ENCODE measurements at regions not wholly inside any gene's neighbourhood (a gene's known extent, or its start where the extent isn't known, plus 50 kb on each side); places are given as distances from the start of the nearest gene placed in this dataset.
"Not testable (repeated sequence)": the region's sequence is repeated elsewhere in the genome, so short reads cannot be mapped to it uniquely, and the experiment has no call there.

GRCh38 chr14:87430214-87430613, 562.8 kb downstream of the GALC start:
- DNase-seq (ENCODE audit: low spot score): no peak

DNA sequence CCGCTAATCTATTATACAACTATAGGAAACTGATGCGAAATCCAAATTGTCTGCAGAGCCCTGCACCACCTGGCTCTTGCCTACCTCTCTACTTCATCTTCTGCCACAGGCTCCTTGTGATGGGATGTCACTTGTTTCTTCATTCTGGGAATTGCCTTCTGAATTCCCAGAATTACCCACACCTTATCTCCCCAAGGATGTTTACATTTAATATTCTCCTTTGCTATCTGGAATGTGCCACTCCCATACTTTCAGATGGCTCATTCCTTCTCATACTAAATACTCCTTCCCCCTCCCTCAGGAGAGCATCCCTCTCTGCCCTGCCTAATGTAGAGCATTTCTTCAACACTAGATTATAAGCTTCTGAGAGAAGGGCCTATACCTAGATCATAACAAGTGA, 573.1 kb downstream of the GALC start:
- no peak for DNase-seq (ENCODE audit: low spot score)

DNA sequence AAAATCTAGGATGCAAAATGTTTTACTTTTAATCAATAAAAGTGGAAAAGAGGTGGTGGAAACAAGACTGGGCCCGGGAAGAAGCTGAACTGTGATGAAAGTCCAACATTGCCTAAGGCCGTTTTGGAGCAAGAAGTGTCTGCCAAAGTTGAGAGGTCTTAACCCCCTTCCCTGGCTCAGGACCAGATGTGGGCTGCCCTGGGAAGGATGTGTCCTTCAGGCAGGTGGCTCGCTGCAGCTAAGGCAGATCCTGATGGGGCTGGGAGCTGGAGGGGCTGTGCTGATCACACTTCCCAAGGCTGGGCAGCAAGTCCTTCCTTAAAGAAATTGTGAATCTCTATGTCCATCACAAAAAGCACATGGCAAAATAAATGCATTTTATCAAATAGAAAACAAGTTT, 581.6 kb downstream of the GALC start:
- DNase-seq (ENCODE audit: low spot score): no peak

GRCh38 chr14:87409393-87409792, 583.6 kb downstream of the GALC start:
- DNase-seq (ENCODE audit: low spot score): no peak

DNA sequence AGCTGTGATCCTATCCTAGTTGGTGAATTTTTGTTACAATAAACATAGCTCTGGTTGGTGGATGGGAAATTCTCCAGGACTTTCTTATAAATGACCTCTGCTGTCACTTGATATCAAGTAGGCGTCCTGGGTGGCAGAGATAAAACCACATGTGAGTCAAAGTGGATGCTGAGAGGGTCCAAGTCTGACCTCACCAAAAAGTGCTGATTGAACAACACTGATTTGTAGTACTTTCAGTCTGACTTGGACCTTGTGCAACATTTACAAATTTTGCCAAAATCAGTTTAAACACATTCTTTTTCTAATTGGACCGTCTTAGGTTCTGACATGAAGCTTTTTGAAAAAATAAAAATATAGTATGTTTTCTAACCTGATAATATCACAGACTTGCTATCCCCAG, 585.6 kb downstream of the GALC start:
- DNase-seq (ENCODE audit: low spot score): no peak

DNA sequence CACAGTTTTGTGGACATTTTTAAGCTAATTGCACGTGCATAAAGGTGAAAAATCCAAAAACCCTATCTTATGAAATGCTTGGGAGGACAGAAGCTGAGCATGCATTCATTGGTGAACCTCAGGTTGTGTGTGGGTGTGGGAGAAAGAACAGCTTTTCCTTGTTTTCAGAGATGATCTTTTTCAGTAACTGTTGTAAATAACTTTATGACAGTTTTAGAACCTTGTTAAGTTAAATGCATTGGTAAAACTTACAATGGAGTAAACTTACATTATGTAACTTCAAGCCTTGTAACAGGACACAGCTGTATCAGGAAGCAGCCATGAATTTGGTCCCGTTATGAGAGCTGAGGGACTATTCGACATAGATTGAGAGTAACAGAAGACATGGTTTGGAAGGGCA, 587.4 kb downstream of the GALC start:
- no peak for DNase-seq (ENCODE audit: low spot score)

DNA sequence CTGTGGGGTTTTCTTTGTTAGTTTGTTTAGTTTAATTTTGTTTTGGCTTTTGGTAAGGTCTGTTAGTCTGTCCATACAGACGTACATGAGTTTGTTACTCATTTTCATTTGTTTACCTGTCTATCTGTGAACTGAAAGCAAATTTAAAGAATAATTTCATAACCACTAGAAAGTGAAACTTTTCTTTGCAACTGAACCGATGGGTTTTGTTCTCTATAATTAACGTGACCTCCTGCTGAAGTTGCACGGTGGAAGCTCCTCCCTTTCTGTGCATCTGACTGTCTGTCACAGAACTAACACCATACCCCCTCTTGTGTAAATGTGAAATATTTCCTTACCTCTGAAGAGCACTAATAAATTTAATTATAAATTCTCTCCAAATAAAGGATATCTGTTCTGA, 595.5 kb downstream of the GALC start:
- DNase-seq (ENCODE audit: low spot score): no peak

DNA sequence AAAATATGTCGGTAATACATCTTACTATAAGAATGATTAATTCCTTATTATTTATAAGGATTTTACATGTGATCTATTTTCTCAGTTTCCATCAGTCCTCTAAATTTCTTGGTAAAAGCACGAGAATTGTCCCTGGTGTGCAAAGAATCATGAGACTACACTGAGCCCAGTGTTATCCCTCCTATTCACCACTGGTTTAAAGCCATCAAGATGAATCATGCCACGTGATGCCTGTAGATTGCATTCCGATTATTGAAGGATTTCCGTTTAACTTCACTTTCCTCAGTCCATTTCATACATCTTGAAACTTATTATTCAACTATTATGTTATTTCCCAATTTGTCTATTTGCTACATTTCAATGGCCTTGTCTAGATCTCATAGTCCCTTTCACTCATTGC, 601.9 kb downstream of the GALC start:
- DNase-seq (ENCODE audit: low spot score): no peak

GRCh38 chr14:87388946-87389345, 604.0 kb downstream of the GALC start:
- no peak for DNase-seq (ENCODE audit: low spot score)

DNA sequence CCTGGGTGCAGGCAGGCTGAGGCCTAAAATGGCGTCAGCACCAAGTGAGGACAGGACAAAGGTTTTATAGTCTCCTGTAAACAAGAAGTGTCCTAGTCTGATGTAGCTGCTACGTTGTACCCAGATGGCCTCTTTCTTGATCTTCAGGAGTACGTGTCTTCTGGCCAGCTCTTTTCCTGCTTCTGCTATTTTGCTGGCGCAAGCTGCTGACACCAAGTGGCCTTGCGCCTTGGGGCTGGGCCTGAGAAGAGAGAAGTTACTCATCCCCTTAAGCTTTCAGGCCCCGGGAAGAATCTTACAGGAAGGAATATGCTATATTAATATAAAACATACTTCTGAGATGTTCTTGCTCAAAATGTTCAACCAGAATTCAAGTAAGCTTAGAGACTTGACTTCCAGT, 605.2 kb downstream of the GALC start:
- no peak for DNase-seq (ENCODE audit: low spot score)

- no peak for DNase-seq (ENCODE audit: low spot score)
Measured at GRCh38 chr14:87386524-87386923, 606.5 kb downstream of the GALC start.

DNA sequence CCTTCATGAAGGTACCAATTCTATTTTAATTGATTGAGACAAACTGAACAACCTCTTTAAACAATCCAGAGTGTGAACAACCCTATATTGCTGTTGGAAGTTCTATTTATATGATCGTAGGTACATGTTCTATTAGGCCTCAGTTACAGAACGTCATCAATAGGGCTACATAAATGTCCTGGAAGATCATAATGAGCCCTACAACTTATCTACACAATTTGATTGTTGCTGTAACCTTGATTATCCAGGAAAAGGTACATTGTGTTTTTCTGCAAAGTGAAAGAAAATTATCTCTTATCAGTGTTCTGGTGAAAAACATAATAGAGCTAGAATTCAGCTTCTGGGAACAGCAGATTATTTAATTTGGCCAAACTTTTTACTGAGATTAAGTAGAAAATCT, 612.9 kb downstream of the GALC start:
- DNase-seq (ENCODE audit: low spot score): no peak

- DNase-seq (ENCODE audit: low spot score): no peak
Measured at GRCh38 chr14:87368751-87369150, 624.2 kb downstream of the GALC start.

GRCh38 chr14:87360246-87360645, 632.7 kb downstream of the GALC start:
- not testable (repeated sequence) for DNase-seq (ENCODE audit: low spot score)

DNA sequence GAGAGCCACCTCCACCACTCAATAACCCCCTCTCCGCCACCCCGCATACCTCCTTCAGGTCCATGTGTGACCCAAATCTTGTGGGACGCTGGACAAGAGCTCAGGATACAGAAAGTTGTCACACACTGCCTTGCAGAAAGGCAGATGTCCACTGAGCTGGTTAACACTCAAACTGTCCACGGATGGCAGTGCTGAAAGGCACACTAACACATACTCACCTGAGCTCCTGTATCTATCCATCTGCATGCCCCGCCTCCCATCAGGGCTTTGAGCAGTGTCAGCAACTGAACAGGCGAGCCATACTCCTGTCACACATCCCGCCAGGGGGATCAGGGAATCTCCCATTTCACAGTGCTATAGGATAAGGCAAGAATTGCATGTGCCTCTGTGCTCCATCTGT, 642.0 kb downstream of the GALC start:
- no peak for DNase-seq (ENCODE audit: low spot score)

DNA sequence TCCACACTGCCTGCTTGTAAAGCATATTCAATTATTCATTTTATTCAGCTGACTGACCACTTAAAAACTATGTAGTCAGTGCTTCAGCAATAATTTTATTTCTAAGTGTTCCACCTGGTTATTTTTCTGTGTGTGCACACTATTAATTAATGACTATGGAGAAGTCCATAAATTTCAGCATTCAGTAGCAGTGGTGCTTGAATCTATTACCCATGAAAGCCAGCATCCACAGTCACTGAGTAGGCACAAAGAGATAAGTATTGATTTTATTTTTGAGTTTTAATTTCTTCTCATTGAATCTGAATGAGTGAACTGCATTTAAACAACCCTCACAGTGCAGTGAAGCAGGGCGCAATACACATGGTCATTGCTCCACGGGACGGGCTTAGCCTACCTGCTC, 643.1 kb downstream of the GALC start:
- no peak for DNase-seq (ENCODE audit: low spot score)

GRCh38 chr14:87343652-87344051, 649.3 kb downstream of the GALC start:
- no peak for DNase-seq (ENCODE audit: low spot score)

DNA sequence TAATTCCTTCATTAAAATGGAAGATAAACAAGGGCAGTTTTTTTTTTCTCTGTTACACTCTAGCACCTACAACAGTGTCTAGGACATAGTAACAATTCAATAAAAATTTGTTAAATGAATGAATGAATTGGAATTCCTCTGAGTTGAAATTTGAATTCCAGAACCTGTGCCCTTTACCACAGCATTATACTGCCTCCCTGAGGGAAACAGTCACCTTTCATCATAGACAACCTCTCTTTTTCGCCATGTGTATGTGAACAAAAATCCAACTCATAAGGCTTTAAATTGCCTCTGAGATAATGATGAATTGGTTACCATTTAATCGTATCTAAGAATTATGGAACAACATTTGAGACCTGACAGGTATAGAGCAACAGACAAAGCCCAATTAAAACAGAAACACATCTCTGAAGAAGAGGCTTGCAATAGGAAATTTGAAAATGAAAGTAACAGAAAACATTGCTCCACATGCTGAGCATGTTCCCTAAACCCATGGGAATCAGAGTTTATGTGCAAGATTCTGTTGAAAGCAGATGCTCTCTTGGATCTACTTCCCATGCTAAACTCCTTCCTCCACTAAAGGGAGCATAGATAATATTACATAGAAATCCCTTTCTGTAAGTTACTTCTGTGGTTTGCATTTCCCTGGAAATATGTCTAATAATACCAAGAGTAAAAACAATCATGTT, 657.8 kb downstream of the GALC start:
- DNase-seq (ENCODE audit: low spot score): no peak

DNA sequence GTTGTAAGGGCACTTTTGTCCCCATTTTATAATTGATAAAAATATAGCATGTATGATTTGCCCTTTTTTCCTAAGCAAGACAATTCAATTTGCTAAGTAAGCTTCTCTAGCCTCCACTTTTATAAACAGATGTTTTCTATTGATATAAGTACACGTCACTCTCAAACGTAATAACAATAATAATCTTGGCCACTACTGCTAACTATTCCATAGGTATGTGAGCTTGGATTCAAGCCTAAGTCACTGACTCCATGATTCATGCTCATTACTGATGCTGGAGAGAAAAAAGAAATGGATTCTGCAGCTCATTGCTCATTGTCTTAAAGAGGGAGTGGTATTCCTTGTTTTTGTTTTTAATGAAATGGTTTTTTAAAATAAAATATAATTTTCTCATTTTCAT, 661.0 kb downstream of the GALC start:
- no peak for DNase-seq (ENCODE audit: low spot score)

GRCh38 chr14:87325741-87326140, 667.2 kb downstream of the GALC start:
- DNase-seq (ENCODE audit: low spot score): no peak

- no peak for DNase-seq (ENCODE audit: low spot score)
Measured at GRCh38 chr14:87323191-87323590, 669.8 kb downstream of the GALC start.

DNA sequence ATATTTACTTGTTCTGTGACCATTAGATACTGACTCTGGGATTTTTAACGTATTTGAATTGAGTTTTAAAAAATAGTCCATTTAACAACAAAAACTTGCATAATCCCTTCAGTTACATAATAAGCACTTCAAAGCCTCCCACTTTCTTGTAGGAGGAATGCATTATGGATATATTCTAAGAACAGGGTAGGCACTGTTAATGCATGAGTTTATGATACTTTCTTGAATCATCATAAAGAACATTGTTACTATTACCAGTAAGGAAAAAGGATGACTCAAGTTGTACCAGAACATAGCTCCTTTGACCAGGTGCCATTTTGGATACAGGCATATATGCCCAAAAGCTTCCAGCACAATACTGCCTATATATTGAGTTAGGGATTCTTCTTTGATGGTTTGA, 671.4 kb downstream of the GALC start:
- DNase-seq (ENCODE audit: low spot score): no peak

- no peak for DNase-seq (ENCODE audit: low spot score)
Measured at GRCh38 chr14:87312894-87313205, 680.1 kb downstream of the GALC start.

- DNase-seq (ENCODE audit: low spot score): no peak
Measured at GRCh38 chr14:87312169-87312893, 680.7 kb downstream of the GALC start.
